BJ (cell line): ENCODE measurements at regions not wholly inside any gene's neighbourhood (a gene's known extent, or its start where the extent isn't known, plus 50 kb on each side); places are given as distances from the start of the nearest gene placed in this dataset.
"Not testable (repeated sequence)": the region's sequence is repeated elsewhere in the genome, so short reads cannot be mapped to it uniquely, and the experiment has no call there.

ENCODE experiments used
- CTCF ChIA-PET: fragments of 350-600 bp; formaldehyde crosslinking; extraction: SDS; loops from one replicate; lab custom pipeline; 2021; ENCODE audit warnings: antibody characterized with exemption, inconsistent platforms; lab: Yijun Ruan, JAX
- POLR2A ChIA-PET: fragments of 300-600 bp; sonication (Branson Sonifier 250); formaldehyde crosslinking; extraction: SDS; loops from one replicate; lab custom pipeline; 2021; ENCODE audit warnings: antibody characterized with exemption; lab: Charles Lee
- DNase-seq: peaks from one replicate; pipeline ENCODE4 v3.0.0-alpha.2; 2011; ENCODE audit warnings: low read depth
- H3K27me3 ChIP-seq: 2 replicates; pipeline ENCODE4 v1.6.0; 2011; ENCODE audit warnings: low read length; ENCODE audit not compliant: control insufficient read depth, insufficient read depth
- H3K36me3 ChIP-seq: 2 replicates; pipeline ENCODE4 v1.5.1; 2011; ENCODE audit warnings: low read length; ENCODE audit not compliant: control insufficient read depth, insufficient read depth
- H3K4me3 ChIP-seq: 2 replicates; pipeline ENCODE4 v1.5.1; 2011; ENCODE audit warnings: low read depth, mild to moderate bottlenecking, control low read depth, low read length
- TF ChIP-seq, protein P1 (sequence below): IDR thresholded peaks from 2 replicates; pipeline ENCODE4 v1.5.1; 2011; ENCODE audit warnings: low read depth, mild to moderate bottlenecking, control low read depth, inconsistent platforms, low read length, moderate library complexity; ENCODE audit not compliant: insufficient read depth

- H3K36me3 ChIP-seq, result no peaks in the 10 kb centered on the region
- ChIA-PET CTCF (interaction anchor here (1.2 kb wide), 1 partner anchor 27 kb away, joined by 3 read pairs; no protein-coding TSS in a partner anchor), POLR2A (interaction anchor here (0.6 kb wide), 1 partner anchor 46 kb away, joined by 4 read pairs; no protein-coding TSS in a partner anchor)
- H3K4me3 ChIP-seq, result no peak overlapping the region
- peaks cover 4% of the 10 kb centered on the region; the same call in 1 of the 2 replicates for H3K27me3 ChIP-seq
- DNase-seq, result no peak
- TF ChIP-seq, protein P1, sequence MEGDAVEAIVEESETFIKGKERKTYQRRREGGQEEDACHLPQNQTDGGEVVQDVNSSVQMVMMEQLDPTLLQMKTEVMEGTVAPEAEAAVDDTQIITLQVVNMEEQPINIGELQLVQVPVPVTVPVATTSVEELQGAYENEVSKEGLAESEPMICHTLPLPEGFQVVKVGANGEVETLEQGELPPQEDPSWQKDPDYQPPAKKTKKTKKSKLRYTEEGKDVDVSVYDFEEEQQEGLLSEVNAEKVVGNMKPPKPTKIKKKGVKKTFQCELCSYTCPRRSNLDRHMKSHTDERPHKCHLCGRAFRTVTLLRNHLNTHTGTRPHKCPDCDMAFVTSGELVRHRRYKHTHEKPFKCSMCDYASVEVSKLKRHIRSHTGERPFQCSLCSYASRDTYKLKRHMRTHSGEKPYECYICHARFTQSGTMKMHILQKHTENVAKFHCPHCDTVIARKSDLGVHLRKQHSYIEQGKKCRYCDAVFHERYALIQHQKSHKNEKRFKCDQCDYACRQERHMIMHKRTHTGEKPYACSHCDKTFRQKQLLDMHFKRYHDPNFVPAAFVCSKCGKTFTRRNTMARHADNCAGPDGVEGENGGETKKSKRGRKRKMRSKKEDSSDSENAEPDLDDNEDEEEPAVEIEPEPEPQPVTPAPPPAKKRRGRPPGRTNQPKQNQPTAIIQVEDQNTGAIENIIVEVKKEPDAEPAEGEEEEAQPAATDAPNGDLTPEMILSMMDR, result no peak
Observed at GRCh38 chr3:160099834-160100233, 111.2 kb downstream of the IL12A start.

DNA sequence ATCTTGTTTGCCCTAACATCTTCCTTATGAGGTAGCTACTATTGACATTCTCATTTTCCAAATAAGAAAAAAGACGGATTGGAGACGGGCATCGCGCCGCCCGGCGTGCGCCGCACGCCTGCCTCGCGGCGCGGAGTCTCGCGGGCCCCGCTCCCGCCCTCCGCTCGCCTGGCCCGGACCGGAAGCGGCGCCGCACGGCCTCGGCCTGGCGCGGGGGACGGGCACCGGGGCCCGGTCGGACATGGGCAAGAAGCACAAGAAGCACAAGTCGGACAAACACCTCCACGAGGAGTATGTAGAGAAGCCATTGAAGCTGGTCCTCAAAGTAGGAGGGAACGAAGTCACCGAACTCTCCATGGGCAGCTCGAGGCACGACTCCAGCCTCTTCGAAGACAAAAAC lies 112.0 kb downstream of the IL12A start:
- H3K27me3 ChIP-seq, result peaks cover 4% of the 10 kb centered on the region; the same call in 1 of the 2 replicates
- no peaks in the 10 kb centered on the region for H3K36me3 ChIP-seq
- H3K4me3 ChIP-seq, result no peak overlapping the region
- TF ChIP-seq, protein P1, result no peak
- ChIA-PET CTCF (no interaction called here), POLR2A (no interaction called here)
- no peak for DNase-seq

- H3K36me3 ChIP-seq, H3K4me3 ChIP-seq, CTCF ChIA-PET, DNase-seq, POLR2A ChIA-PET, H3K27me3 ChIP-seq: not testable (repeated sequence)
Observed at GRCh38 chr3:160102001-160102400, 113.4 kb downstream of the IL12A start.

DNA sequence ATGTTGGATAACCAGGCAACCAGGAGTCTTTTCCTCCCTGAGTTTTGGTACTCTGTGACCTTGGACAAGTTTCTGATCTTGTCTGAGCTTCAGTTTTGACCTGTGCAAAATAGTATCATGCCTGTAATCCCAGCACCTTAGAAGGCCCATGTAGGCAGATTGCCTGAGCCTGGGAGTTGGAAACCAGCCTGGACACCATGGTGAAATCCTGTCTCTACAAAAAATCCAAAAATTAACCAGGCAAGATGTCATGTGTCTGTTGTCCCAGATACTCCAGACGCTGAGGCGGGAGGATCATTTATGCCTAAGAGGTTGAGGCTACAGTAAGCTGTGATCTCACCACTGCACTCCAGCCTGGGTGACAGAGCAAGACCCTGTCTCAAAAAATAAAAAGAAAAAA lies 114.8 kb downstream of the IL12A start:
- no peak overlapping the region for H3K4me3 ChIP-seq
- H3K36me3 ChIP-seq, result no peaks in the 10 kb centered on the region
- H3K27me3 ChIP-seq, result peaks cover 4% of the 10 kb centered on the region
- no peak for DNase-seq
- POLR2A ChIA-PET, result no interaction called here
- CTCF ChIA-PET, result no interaction called here
- TF ChIP-seq, protein P1, result no peak

DNA sequence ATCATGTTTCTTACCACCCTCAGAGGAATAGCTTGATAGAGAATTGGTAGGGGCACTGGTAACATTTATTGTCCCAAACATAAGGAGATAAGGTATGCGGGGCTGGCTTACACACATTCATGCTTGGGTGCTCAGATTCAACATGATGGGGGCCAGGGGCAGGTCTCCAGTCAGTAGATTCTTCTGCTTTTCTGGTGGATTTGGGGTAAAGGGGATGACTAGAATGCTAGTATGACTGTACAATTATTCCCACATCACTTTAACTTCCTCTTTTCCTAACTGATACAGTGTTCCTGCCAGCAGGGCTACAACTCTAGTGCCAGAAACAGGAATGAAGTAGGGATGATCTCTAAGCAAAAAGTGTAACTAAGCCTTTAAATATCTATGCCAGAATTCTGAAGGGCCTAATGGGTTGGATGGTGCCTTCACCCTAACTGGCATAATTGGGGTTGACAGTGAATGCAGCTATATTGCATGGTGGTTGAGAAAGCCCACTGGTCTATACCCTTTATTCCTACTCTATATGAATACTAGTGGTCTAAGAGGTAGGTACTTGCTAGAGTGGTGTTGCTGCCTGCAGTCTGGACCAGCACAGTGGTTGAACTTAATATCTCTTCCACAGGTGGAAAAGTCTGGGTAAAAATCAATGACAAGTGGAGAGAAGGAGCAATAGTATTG lies 117.4 kb downstream of the IL12A start:
- ChIA-PET CTCF (interaction anchor here (1.1 kb wide), 1 partner anchor 15 kb away, joined by 3 read pairs; no protein-coding TSS in a partner anchor), POLR2A (no interaction called here)
- peaks cover 2% of the 10 kb centered on the region; the same call in 1 of the 2 replicates for H3K27me3 ChIP-seq
- no peak for DNase-seq
- TF ChIP-seq, protein P1, result no peak
- H3K4me3 ChIP-seq, result no peak overlapping the region
- no peaks in the 10 kb centered on the region for H3K36me3 ChIP-seq
